Ectodermal cell (in vitro differentiated cells): ENCODE measurements at regions not wholly inside any gene's neighbourhood (a gene's known extent, or its start where the extent isn't known, plus 50 kb on each side); places are given as distances from the start of the nearest gene placed in this dataset.

Experiments used
- H3K27ac ChIP-seq: 2 replicates; pipeline ENCODE4 v1.7.0; 2013; ENCODE audit warnings: mild to moderate bottlenecking, low read depth, low read length; ENCODE audit not compliant: insufficient read depth, poor library complexity, severe bottlenecking
- H3K27me3 ChIP-seq: 2 replicates; pipeline ENCODE4 v1.7.0; 2013; ENCODE audit warnings: mild to moderate bottlenecking, low read length; ENCODE audit not compliant: insufficient read depth, control insufficient read depth, poor library complexity, severe bottlenecking
- H3K36me3 ChIP-seq: one replicate; pipeline ENCODE4 v1.7.0; 2013; ENCODE audit warnings: low read length; ENCODE audit not compliant: control insufficient read depth, insufficient read depth
- H3K4me1 ChIP-seq: one replicate; pipeline ENCODE4 v1.7.0; 2013; ENCODE audit warnings: low read length; ENCODE audit not compliant: control insufficient read depth, insufficient read depth
- H3K4me3 ChIP-seq: 2 replicates; pipeline ENCODE4 v1.7.0; 2013; ENCODE audit warnings: low read depth, low read length, control low read depth; ENCODE audit not compliant: insufficient read depth
- H3K9me3 ChIP-seq: 2 replicates; pipeline ENCODE4 v1.7.0; 2013; ENCODE audit warnings: mild to moderate bottlenecking, low read length, moderate library complexity; ENCODE audit not compliant: control insufficient read depth
- WGBS, 2 experiments: methylation state at CpG; one replicate each; pipeline ENCODE4 v1.1.7; 2013; ENCODE audit warnings: missing lambda C conversion rate in 2 of 2; 5-methylcytosine and 5-hydroxymethylcytosine counted together

DNA sequence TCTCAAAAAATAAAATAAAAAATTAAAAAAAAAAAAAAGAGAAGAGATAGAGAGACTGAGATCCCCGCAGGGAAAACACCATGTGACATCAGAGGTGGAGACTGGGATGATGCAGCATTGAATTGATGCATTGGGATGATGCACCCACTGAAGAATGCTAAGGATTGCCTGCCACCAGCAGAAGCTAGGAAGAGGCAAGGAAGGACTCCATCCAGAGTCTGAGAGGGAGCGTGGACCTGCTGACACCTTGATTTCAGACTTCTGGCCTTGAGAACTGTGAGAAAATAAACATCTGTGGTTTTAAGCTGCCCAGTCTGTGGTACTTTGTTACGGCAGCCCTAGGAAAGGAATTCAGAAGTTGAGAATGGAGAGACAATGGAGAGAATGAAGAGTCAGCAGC, 89.8 kb upstream of the PRPS1L1 start:
- Histone ChIP-seq H3K27ac (no peak overlapping the region), H3K4me1 (no peaks in the 10 kb centered on the region), H3K4me3 (no peak overlapping the region), H3K36me3 (no peaks in the 10 kb centered on the region), H3K27me3 (no peaks in the 10 kb centered on the region), H3K9me3 (no peaks in the 10 kb centered on the region)
- WGBS, 2 experiments: 87 to 92% methylated on average over 3 of the region's 3 CpGs

DNA sequence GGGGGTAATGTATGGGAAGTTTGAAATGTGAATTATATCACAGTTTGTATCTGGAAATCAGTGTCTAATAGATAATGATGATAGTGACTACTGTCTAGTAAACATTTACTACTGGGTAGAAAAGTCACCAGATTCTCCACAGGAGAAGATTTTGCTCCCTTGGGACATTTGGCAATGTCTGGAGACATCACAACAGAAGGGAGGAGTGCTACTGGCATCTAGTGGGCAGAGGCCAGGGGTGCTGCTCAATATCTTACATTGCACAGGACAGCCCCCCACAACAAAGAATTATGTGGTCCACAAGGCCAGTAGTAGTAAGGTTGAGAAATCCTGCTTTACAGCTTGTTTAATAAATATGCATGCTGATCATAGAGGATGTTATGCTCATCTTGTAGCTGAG, 92.3 kb upstream of the PRPS1L1 start:
- Histone ChIP-seq H3K9me3 (no peaks in the 10 kb centered on the region), H3K27ac (no peak overlapping the region), H3K36me3 (no peaks in the 10 kb centered on the region), H3K4me3 (no peak overlapping the region), H3K27me3 (no peaks in the 10 kb centered on the region), H3K4me1 (no peaks in the 10 kb centered on the region)

DNA sequence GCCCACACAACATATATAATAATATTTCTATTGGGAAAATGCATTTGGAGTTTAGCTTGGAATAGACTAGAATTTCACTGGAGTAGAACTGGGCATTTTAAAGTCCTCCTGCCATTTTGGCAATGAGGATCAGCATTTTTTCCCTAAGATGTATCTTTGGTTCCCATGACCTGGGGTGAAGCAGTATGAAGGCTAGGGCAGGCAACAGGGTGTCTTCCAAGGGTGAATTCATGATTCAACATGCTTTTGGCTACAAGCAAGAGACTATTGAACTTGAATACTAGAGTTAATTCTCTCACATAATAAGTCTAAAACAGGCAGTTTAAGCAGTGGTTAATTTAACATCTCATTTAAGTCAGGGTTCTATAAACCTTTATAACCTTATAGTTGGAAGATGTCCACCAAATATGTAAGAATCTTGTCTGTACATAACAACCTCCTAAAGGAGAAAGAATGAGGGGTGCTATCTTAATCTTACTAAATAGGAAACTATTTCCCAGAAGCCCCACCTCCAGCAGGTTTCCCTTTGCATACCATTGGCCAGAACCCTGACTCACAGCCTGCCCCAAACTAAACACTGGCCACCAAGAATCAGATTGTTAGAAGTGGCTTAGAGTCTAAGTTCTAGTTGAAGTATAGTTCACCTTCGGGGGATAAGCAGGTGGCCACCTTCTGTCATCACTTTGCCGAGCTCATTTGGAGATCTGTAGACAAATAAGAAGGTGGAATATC, 96.0 kb upstream of the PRPS1L1 start:
- H3K4me3 ChIP-seq: no peak overlapping the region
- H3K27ac ChIP-seq: no peak overlapping the region
- H3K4me1 ChIP-seq: no peaks in the 10 kb centered on the region
- no peaks in the 10 kb centered on the region for H3K27me3 ChIP-seq
- no peaks in the 10 kb centered on the region for H3K9me3 ChIP-seq
- WGBS, 2 experiments: 94 to 97% methylated on average over 2 of the region's 2 CpGs
- H3K36me3 ChIP-seq: no peaks in the 10 kb centered on the region

DNA sequence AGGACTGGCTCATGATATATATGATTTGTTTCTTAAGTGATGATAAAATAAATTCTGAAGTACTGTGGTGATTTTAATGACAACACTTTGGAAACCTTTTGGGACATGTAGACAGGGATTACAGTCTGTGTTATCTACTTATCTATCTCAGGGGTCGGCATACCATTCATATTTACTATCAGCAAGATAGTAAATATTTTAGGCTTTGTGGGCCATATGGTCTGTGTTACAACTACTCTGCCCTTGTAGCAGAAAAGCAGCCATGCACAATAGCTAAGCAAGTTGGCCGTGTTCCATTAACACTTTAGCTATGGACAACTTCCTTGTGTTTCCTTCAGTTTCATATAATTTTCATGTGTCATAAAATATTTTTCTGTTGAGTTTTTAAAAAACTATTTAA, 97.8 kb upstream of the PRPS1L1 start:
- WGBS, 2 experiments: 96 to 100% methylated on average over 1 to 2 of the region's 2 CpGs
- Histone ChIP-seq H3K4me1 (no peaks in the 10 kb centered on the region), H3K27me3 (no peaks in the 10 kb centered on the region)

DNA sequence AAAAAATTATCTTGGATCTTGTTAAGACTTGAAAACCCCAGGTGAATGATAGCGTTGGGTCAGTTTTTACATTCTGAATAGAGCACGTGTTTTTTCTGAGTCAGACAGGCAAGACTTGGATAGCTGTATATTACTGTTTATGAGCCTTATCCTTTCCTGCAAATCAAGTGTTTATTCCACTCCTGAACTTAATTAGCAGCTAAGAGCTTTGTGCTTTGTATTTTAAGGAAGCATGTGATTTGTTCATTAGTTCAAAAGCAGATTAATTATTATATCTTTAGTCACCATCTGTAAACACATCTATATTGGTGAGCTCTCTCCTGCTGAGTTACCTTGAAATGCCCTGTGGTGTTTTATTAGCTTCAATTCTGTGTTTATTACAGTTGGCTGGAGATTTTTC, 98.6 kb upstream of the PRPS1L1 start:
- WGBS, 2 experiments: 89 to 100% methylated on average over 2 of the region's 2 CpGs
- H3K36me3 ChIP-seq: no peaks in the 10 kb centered on the region
- no peaks in the 10 kb centered on the region for H3K9me3 ChIP-seq
- no peaks in the 10 kb centered on the region for H3K4me1 ChIP-seq
- no peak overlapping the region for H3K4me3 ChIP-seq
- no peak overlapping the region for H3K27ac ChIP-seq
- H3K27me3 ChIP-seq: no peaks in the 10 kb centered on the region

More for the DNA sequence above, 97.8 kb upstream of the PRPS1L1 start:
- H3K4me3 ChIP-seq: no peak overlapping the region
- H3K27ac ChIP-seq: no peak overlapping the region
- no peaks in the 10 kb centered on the region for H3K9me3 ChIP-seq
- no peaks in the 10 kb centered on the region for H3K36me3 ChIP-seq

DNA sequence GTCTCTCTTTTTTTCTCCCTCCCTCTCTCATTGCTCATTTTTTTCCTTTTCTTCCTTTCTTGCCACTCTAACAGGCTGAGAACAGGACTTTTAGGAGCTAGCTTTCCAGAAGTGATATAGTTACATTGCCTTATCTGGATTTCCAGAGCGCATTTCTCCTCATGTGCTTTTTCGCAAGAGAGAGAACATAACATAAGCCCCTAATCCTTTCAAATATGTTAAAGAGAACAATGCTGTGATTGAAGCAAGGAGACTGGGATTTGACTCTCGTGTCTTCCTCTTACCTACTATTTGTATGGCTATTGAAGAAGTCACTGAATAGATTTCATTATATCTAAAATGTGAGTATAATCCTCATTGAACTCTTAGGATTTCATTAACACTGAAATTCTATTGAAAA, 101.2 kb upstream of the PRPS1L1 start:
- no peaks in the 10 kb centered on the region for H3K27me3 ChIP-seq
- no peaks in the 10 kb centered on the region for H3K36me3 ChIP-seq
- no peaks in the 10 kb centered on the region for H3K9me3 ChIP-seq
- H3K4me3 ChIP-seq: no peak overlapping the region
- WGBS, 2 experiments: 70 to 88% methylated on average over 2 of the region's 3 CpGs
- no peaks in the 10 kb centered on the region for H3K4me1 ChIP-seq
- H3K27ac ChIP-seq: no peak overlapping the region

DNA sequence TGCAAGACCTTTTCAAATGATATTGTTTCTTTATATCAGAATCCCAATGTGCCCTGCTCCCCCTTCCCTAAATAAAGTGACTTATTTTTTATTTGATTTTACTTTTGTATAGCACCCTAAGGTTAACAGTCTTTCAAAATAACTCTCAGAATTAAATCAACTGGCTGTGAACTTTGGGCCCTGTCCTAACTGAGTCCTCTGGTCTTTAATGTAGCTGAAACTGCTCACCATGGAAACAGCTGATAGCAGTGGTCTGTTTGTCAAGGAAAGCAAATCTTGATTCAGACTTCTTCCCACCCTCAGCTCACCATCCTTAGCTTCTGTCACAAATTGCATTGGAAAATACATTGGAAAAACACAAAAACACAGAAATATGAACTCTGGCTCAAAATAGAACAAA, 105.2 kb upstream of the PRPS1L1 start:
- Histone ChIP-seq H3K9me3 (no peaks in the 10 kb centered on the region), H3K27ac (no peak overlapping the region), H3K36me3 (no peaks in the 10 kb centered on the region), H3K4me1 (no peaks in the 10 kb centered on the region), H3K4me3 (no peak overlapping the region), H3K27me3 (no peaks in the 10 kb centered on the region)

DNA sequence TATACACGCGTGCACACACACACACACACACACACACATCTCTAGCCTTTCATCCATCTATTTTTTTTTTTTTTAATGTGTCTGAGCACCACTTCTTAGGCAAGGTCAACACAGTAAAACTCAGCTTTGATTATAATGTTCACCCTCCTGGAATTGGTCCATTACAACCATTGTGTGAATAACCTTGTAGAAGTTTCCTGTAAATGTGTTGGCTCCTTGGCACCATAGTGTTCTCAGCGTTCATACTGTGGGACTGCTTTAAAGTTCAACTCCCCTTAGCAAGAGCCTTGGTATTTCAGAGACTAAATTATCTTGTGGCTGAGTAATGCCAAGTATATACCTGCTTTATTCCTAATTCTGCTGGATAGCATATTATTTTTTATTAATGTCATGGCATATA, 106.3 kb upstream of the PRPS1L1 start:
- H3K4me1 ChIP-seq: no peaks in the 10 kb centered on the region
- 95 to 96% methylated on average over 3 of the region's 3 CpGs for WGBS, 2 experiments
- no peaks in the 10 kb centered on the region for H3K9me3 ChIP-seq
- no peak overlapping the region for H3K27ac ChIP-seq
- H3K36me3 ChIP-seq: no peaks in the 10 kb centered on the region
- H3K27me3 ChIP-seq: no peaks in the 10 kb centered on the region
- no peak overlapping the region for H3K4me3 ChIP-seq

DNA sequence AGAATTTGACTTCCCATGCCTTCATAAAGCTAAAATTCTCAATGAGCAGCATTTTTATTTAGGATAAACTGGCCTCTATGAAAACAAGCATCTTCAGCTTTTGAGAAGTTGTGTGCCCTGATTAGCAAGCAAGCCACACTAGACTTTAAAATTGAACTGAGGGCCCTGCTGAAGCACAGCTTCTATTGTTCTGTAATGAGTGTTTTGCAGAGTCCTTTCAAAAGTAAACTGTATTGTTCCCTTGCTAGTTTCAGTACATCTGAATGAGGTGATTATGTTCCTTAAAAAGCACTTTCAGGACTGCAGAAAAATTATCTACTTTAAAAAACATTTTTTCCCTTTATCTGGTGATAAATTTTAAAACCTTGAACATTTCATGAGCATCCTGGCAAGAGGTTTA, 113.3 kb upstream of the PRPS1L1 start:
- H3K27me3 ChIP-seq: no peaks in the 10 kb centered on the region
- H3K9me3 ChIP-seq: no peaks in the 10 kb centered on the region
- H3K27ac ChIP-seq: no peak overlapping the region
- no peaks in the 10 kb centered on the region for H3K4me1 ChIP-seq
- H3K4me3 ChIP-seq: no peak overlapping the region
- no peaks in the 10 kb centered on the region for H3K36me3 ChIP-seq

DNA sequence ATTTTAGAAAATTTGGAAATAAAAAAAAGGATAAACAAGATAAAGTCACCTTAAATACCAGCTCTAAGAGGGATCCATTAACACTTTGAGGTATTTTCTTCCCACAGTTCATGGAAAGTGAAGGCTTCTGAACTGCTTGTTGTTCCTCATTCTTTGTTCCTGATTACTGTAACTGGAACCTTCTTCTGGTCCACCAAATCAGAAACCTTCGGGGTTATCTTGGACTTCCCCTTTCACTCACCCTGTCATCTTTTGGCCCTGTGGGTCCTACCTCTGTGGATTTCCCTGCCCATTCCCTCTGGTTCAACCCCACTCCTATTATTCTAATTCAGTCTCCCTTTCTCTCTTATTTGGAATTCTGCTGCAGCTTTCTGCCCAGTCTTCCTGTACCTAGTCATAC, 116.5 kb upstream of the PRPS1L1 start:
- H3K27me3 ChIP-seq: no peaks in the 10 kb centered on the region
- no peaks in the 10 kb centered on the region for H3K4me1 ChIP-seq
- no peaks in the 10 kb centered on the region for H3K36me3 ChIP-seq
- H3K4me3 ChIP-seq: no peak overlapping the region
- H3K27ac ChIP-seq: no peak overlapping the region
- no peaks in the 10 kb centered on the region for H3K9me3 ChIP-seq
- WGBS, 2 experiments: 92 to 97% methylated on average over 1 of the region's 1 CpG

DNA sequence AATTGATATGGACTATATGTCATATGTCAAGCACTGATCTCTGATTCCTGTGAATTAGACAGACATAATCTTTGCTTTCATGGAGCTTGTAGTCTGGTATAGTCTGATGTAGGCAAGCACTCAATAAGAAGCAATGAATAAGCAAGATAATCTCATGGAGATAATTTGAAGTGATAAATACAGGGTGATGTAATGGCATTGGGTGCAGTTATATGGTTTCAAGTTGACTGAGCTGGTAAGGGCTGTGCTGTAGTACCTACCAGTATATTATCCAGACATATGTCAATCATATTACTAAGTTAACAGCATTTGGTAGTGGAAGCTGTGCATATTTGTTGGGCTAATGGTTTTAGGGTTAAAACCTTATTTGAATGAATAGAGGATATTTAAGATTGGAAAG, 117.5 kb upstream of the PRPS1L1 start:
- H3K4me1 ChIP-seq: no peaks in the 10 kb centered on the region
- H3K9me3 ChIP-seq: no peaks in the 10 kb centered on the region
- no peaks in the 10 kb centered on the region for H3K36me3 ChIP-seq
- no peak overlapping the region for H3K4me3 ChIP-seq
- H3K27ac ChIP-seq: no peak overlapping the region
- H3K27me3 ChIP-seq: no peaks in the 10 kb centered on the region
